OCI-LY3 (cell line): ENCODE measurements at regions not wholly inside any gene's neighbourhood (a gene's known extent, or its start where the extent isn't known, plus 50 kb on each side); places are given as distances from the start of the nearest gene placed in this dataset.

Experiments used
- H2AFZ ChIP-seq: fragments of 200-600, 300-600 bp; shearing (Covaris generic); 2 replicates; pipeline ENCODE4 v1.6.0; 2014; ENCODE audit warnings: antibody characterized with exemption, low read depth, low read length
- H3K27ac ChIP-seq: fragments of 200-600, 300-600 bp; sonication (generic); 2 replicates; pipeline ENCODE4 v1.5.1; 2014; ENCODE audit warnings: mild to moderate bottlenecking, low read length, moderate library complexity, mixed read lengths
- H3K27me3 ChIP-seq: fragments of 200-600, 300-600 bp; sonication (generic); 2 replicates; pipeline ENCODE4 v1.6.1; 2014; ENCODE audit warnings: low read depth, low read length, mixed read lengths
- H3K36me3 ChIP-seq: fragments of 200-600, 300-600 bp; sonication (generic); replicated peaks from 2 replicates; pipeline ENCODE3; 2014; ENCODE audit warnings: low read depth, low read length, mixed read lengths
- H3K4me1 ChIP-seq: fragments of 300-600, 200-600 bp; sonication (generic); 2 replicates; pipeline ENCODE4 v1.6.1; 2014; ENCODE audit warnings: low read length, mixed read lengths
- H3K4me2 ChIP-seq: fragments of 200-600, 300-600 bp; sonication (generic); 2 replicates; pipeline ENCODE4 v1.6.1; 2014; ENCODE audit warnings: low read length, mixed read lengths
- H3K4me3 ChIP-seq: fragments of 300-600, 200-600 bp; sonication (generic); 2 replicates; pipeline ENCODE4 v1.5.1; 2014; ENCODE audit warnings: antibody characterized with exemption, mild to moderate bottlenecking, low read length, moderate library complexity
- H3K79me2 ChIP-seq: fragments of 300-600, 200-600 bp; shearing (Covaris generic); 2 replicates; pipeline ENCODE4 v1.6.1; 2014; ENCODE audit warnings: mild to moderate bottlenecking, low read length, mixed read lengths
- H3K9ac ChIP-seq: fragments of 300-600, 200-600 bp; shearing (Covaris generic); 2 replicates; pipeline ENCODE4 v1.6.0; 2014; ENCODE audit warnings: mild to moderate bottlenecking, low read length, moderate library complexity
- H3K9me3 ChIP-seq: fragments of 200-600, 300-600 bp; shearing (Covaris generic); 2 replicates; pipeline ENCODE4 v1.6.1; 2014; ENCODE audit warnings: low read length, mixed read lengths; ENCODE audit not compliant: insufficient read depth
- H4K20me1 ChIP-seq: fragments of 200-600, 300-600 bp; sonication (generic); 2 replicates; pipeline ENCODE4 v1.6.1; 2016; ENCODE audit warnings: low read length, mixed read lengths; ENCODE audit not compliant: insufficient read depth
- EZH2phosphoT487 ChIP-seq: fragments of 200-600 bp; shearing (Covaris generic); IDR thresholded peaks from 2 replicates; pipeline ENCODE4 v1.6.1; 2018; ENCODE audit warnings: antibody characterized with exemption, mixed run types, low read depth
- TF ChIP-seq, protein P1 (sequence below): fragments of 200-600, 300-600 bp; sonication (generic); IDR thresholded peaks from 2 replicates; pipeline ENCODE4 v1.5.1; 2014; ENCODE audit warnings: antibody characterized with exemption, low read length, low read depth

- no peaks in the 10 kb centered on the region for H4K20me1 ChIP-seq
- no peak overlapping the region for H3K9ac ChIP-seq
- no peak overlapping the region for H3K27ac ChIP-seq
- TF ChIP-seq EZH2phosphoT487 = no peak
- TF ChIP-seq, protein P1, sequence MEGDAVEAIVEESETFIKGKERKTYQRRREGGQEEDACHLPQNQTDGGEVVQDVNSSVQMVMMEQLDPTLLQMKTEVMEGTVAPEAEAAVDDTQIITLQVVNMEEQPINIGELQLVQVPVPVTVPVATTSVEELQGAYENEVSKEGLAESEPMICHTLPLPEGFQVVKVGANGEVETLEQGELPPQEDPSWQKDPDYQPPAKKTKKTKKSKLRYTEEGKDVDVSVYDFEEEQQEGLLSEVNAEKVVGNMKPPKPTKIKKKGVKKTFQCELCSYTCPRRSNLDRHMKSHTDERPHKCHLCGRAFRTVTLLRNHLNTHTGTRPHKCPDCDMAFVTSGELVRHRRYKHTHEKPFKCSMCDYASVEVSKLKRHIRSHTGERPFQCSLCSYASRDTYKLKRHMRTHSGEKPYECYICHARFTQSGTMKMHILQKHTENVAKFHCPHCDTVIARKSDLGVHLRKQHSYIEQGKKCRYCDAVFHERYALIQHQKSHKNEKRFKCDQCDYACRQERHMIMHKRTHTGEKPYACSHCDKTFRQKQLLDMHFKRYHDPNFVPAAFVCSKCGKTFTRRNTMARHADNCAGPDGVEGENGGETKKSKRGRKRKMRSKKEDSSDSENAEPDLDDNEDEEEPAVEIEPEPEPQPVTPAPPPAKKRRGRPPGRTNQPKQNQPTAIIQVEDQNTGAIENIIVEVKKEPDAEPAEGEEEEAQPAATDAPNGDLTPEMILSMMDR = no peak
- H3K4me3 ChIP-seq = no peak overlapping the region
- H3K4me2 ChIP-seq = no peak overlapping the region
- peaks cover 11% of the 10 kb centered on the region for H3K4me1 ChIP-seq
- H2AFZ ChIP-seq = no peak overlapping the region
- H3K9me3 ChIP-seq = no peaks in the 10 kb centered on the region
- no peaks in the 10 kb centered on the region for H3K27me3 ChIP-seq
- H3K79me2 ChIP-seq = no peaks in the 10 kb centered on the region
- H3K36me3 ChIP-seq = no peaks in the 10 kb centered on the region
Measured at GRCh38 chr2:134770702-134771101, 51.9 kb upstream of the TMEM163 start.

DNA sequence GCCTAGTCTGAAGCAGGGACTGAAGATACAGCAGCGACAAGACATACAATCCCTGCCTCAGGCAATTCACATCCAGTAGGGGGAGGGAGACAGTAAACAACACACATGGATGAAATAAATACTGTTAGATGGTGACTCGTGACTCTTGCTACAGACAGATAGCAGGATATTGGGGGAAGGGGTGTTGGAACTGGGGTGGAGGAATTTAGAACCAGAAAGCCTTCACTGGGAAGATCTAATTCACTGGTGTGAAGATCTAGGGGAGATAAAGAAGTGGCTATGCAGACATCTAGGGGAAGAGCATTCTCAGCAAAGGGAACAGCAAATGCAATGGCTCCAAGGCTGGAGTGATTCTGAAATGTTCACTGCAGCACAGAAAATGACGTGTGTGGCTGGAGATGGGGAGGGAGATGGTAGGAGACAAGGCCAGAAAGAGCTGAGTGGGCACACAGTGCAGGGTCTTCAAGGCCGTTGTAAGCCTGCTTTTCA is 52.6 kb upstream of the TMEM163 start:
- Histone ChIP-seq H3K36me3 (no peaks in the 10 kb centered on the region), H3K27me3 (no peaks in the 10 kb centered on the region), H3K9me3 (no peaks in the 10 kb centered on the region), H4K20me1 (no peaks in the 10 kb centered on the region), H3K79me2 (no peaks in the 10 kb centered on the region), H3K4me3 (no peak overlapping the region), H3K9ac (no peak overlapping the region), H2AFZ (no peak overlapping the region), H3K27ac (no peak overlapping the region), H3K4me2 (no peak overlapping the region), H3K4me1 (peaks cover 11% of the 10 kb centered on the region)
- TF ChIP-seq, protein P1 = no peak
- TF ChIP-seq EZH2phosphoT487 = no peak

DNA sequence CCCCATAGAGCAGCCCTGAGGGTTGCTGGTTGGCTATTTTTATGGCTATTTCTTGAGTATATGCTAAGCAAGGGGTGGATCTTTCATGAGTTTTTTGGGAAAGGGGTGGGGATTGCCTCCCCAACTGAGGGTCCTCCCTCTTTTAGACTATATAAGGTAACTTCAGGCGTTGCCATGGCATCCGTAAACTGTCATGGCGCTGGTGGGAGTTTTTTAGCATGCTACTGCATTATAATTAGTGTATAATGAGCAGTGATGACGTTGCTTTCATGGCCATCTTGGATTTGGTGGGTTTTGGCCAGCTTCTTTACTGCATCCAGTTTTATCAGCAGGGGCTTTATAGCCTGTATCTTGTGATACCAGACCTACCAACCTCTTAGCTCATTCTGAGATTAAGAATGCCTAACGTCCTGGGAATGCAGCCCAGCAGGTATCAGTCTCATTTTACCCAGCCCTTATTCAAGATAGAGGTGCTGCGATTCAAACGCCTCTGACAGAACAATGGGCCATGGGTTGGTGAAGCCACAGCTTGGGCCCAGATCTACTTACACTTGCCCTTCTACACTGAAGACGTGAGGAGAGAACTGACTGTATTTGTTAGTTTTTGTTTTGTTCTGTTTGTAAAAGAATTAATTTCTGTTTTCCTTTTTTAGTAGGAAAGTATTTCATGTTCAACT is 53.8 kb upstream of the TMEM163 start:
- TF ChIP-seq EZH2phosphoT487 = no peak
- TF ChIP-seq, protein P1 = no peak
- H3K4me3 ChIP-seq = no peak overlapping the region
- H3K9ac ChIP-seq = no peak overlapping the region
- no peaks in the 10 kb centered on the region for H3K36me3 ChIP-seq
- H2AFZ ChIP-seq = no peak overlapping the region
- no peaks in the 10 kb centered on the region for H3K79me2 ChIP-seq
- H3K27me3 ChIP-seq = no peaks in the 10 kb centered on the region
- no peaks in the 10 kb centered on the region for H4K20me1 ChIP-seq
- peaks cover 11% of the 10 kb centered on the region for H3K4me1 ChIP-seq
- no peak overlapping the region for H3K27ac ChIP-seq
- H3K9me3 ChIP-seq = no peaks in the 10 kb centered on the region
- H3K4me2 ChIP-seq = no peak overlapping the region

GRCh38 chr2:134773335-134773734 is 54.5 kb upstream of the TMEM163 start:
- no peak overlapping the region for H3K27ac ChIP-seq
- TF ChIP-seq, protein P1 = no peak
- TF ChIP-seq EZH2phosphoT487 = no peak
- H4K20me1 ChIP-seq = no peaks in the 10 kb centered on the region
- peaks cover 11% of the 10 kb centered on the region for H3K4me1 ChIP-seq
- H3K36me3 ChIP-seq = no peaks in the 10 kb centered on the region
- H2AFZ ChIP-seq = peak overlapping the region; percentile 36; the same call in 1 of the 2 replicates
- peak overlapping the region; percentile 24 for H3K4me2 ChIP-seq
- H3K79me2 ChIP-seq = no peaks in the 10 kb centered on the region
- no peaks in the 10 kb centered on the region for H3K9me3 ChIP-seq
- no peak overlapping the region for H3K4me3 ChIP-seq
- H3K9ac ChIP-seq = no peak overlapping the region
- H3K27me3 ChIP-seq = no peaks in the 10 kb centered on the region
